ENCODE measurements at regions not wholly inside any gene's neighbourhood (a gene's known extent, or its start where the extent isn't known, plus 50 kb on each side); places are given as distances from the start of the nearest gene placed in this dataset.

GRCh38 chr11:121793291-121793690 lies 322.7 kb downstream of the BLID start:
- Histone ChIP-seq H3K36me3 (no peaks in the 10 kb centered on the region), H3K27me3 (replicated peaks) (no peaks in the 10 kb centered on the region), H3K9me3 (replicated peaks) (no peaks in the 10 kb centered on the region), H3K4me1 (replicated peaks) (no peaks in the 10 kb centered on the region), H3K4me3 (no peak overlapping the region), H3K27ac (no peak overlapping the region)
- no peak for DNase-seq (ENCODE audit: low read depth in 1 of 2, low spot score in 2 of 2)

- H3K36me3 ChIP-seq = no peaks in the 10 kb centered on the region
- no peaks in the 10 kb centered on the region for H3K27me3 ChIP-seq (replicated peaks)
- no peaks in the 10 kb centered on the region for H3K4me1 ChIP-seq (replicated peaks)
- no peak overlapping the region for H3K27ac ChIP-seq
- H3K9me3 ChIP-seq (replicated peaks) = no peaks in the 10 kb centered on the region
- no peak for DNase-seq (ENCODE audit: low read depth in 1 of 2, low spot score in 2 of 2)
- no peak overlapping the region for H3K4me3 ChIP-seq
These were observed 323.8 kb downstream of the BLID start for GRCh38 chr11:121792185-121792584.

GRCh38 chr11:121790430-121790829 lies 325.6 kb downstream of the BLID start:
- H3K4me3 ChIP-seq = no peak overlapping the region

GRCh38 chr11:121780971-121781370 lies 328.2 kb upstream of the SORL1-AS1 start:
- Histone ChIP-seq H3K36me3 (no peaks in the 10 kb centered on the region), H3K4me1 (replicated peaks) (no peaks in the 10 kb centered on the region)

More at GRCh38 chr11:121790430-121790829, 325.6 kb downstream of the BLID start:
- Histone ChIP-seq H3K9me3 (replicated peaks) (no peaks in the 10 kb centered on the region), H3K36me3 (no peaks in the 10 kb centered on the region), H3K27me3 (replicated peaks) (no peaks in the 10 kb centered on the region), H3K4me1 (replicated peaks) (no peaks in the 10 kb centered on the region), H3K27ac (no peak overlapping the region)
- no peak for DNase-seq (ENCODE audit: low read depth in 1 of 2, low spot score in 2 of 2)

GRCh38 chr11:121777056-121777455 lies 324.3 kb upstream of the SORL1-AS1 start:
- H3K27ac ChIP-seq = no peak overlapping the region

More at GRCh38 chr11:121780971-121781370, 328.2 kb upstream of the SORL1-AS1 start:
- Histone ChIP-seq H3K27ac (no peak overlapping the region), H3K27me3 (replicated peaks) (no peaks in the 10 kb centered on the region), H3K9me3 (replicated peaks) (no peaks in the 10 kb centered on the region), H3K4me3 (no peak overlapping the region)
- no peak for DNase-seq (ENCODE audit: low read depth in 1 of 2, low spot score in 2 of 2)

GRCh38 chr11:121775276-121775675 lies 322.5 kb upstream of the SORL1-AS1 start:
- no peaks in the 10 kb centered on the region for H3K27me3 ChIP-seq (replicated peaks)
- no peaks in the 10 kb centered on the region for H3K4me1 ChIP-seq (replicated peaks)
- no peak for DNase-seq (ENCODE audit: low read depth in 1 of 2, low spot score in 2 of 2)
- H3K36me3 ChIP-seq = no peaks in the 10 kb centered on the region
- H3K27ac ChIP-seq = no peak overlapping the region
- H3K9me3 ChIP-seq (replicated peaks) = no peaks in the 10 kb centered on the region
- H3K4me3 ChIP-seq = no peak overlapping the region

More at GRCh38 chr11:121777056-121777455, 324.3 kb upstream of the SORL1-AS1 start:
- Histone ChIP-seq H3K4me3 (no peak overlapping the region), H3K36me3 (no peaks in the 10 kb centered on the region), H3K9me3 (replicated peaks) (no peaks in the 10 kb centered on the region), H3K4me1 (replicated peaks) (no peaks in the 10 kb centered on the region), H3K27me3 (replicated peaks) (no peaks in the 10 kb centered on the region)
- no peak for DNase-seq (ENCODE audit: low read depth in 1 of 2, low spot score in 2 of 2)

GRCh38 chr11:121773076-121773475 lies 320.3 kb upstream of the SORL1-AS1 start:
- no peak overlapping the region for H3K27ac ChIP-seq
- H3K36me3 ChIP-seq = no peaks in the 10 kb centered on the region
- H3K4me1 ChIP-seq (replicated peaks) = no peaks in the 10 kb centered on the region
- no peak overlapping the region for H3K4me3 ChIP-seq
- no peak for DNase-seq (ENCODE audit: low read depth in 1 of 2, low spot score in 2 of 2)
- no peaks in the 10 kb centered on the region for H3K9me3 ChIP-seq (replicated peaks)
- no peaks in the 10 kb centered on the region for H3K27me3 ChIP-seq (replicated peaks)

- Histone ChIP-seq H3K36me3 (no peaks in the 10 kb centered on the region), H3K27ac (no peak overlapping the region), H3K4me3 (no peak overlapping the region), H3K27me3 (replicated peaks) (no peaks in the 10 kb centered on the region), H3K9me3 (replicated peaks) (no peaks in the 10 kb centered on the region), H3K4me1 (replicated peaks) (no peaks in the 10 kb centered on the region)
- DNase-seq (ENCODE audit: low read depth in 1 of 2, low spot score in 2 of 2) = no peak
These were observed 318.3 kb upstream of the SORL1-AS1 start for GRCh38 chr11:121770939-121771595.

GRCh38 chr11:121769191-121769590 lies 316.4 kb upstream of the SORL1-AS1 start:
- no peak for DNase-seq (ENCODE audit: low read depth in 1 of 2, low spot score in 2 of 2)
- Histone ChIP-seq H3K9me3 (replicated peaks) (no peaks in the 10 kb centered on the region), H3K27ac (no peak overlapping the region), H3K4me3 (no peak overlapping the region), H3K27me3 (replicated peaks) (no peaks in the 10 kb centered on the region), H3K4me1 (replicated peaks) (no peaks in the 10 kb centered on the region), H3K36me3 (no peaks in the 10 kb centered on the region)

- no peaks in the 10 kb centered on the region for H3K4me1 ChIP-seq (replicated peaks)
- DNase-seq (ENCODE audit: low read depth in 1 of 2, low spot score in 2 of 2) = no peak
- H3K36me3 ChIP-seq = no peaks in the 10 kb centered on the region
- no peaks in the 10 kb centered on the region for H3K9me3 ChIP-seq (replicated peaks)
- H3K4me3 ChIP-seq = no peak overlapping the region
- H3K27ac ChIP-seq = no peak overlapping the region
- no peaks in the 10 kb centered on the region for H3K27me3 ChIP-seq (replicated peaks)
These were observed 314.7 kb upstream of the SORL1-AS1 start for GRCh38 chr11:121767433-121767832.

- DNase-seq (ENCODE audit: low read depth in 1 of 2, low spot score in 2 of 2) = no peak
- H3K36me3 ChIP-seq = no peaks in the 10 kb centered on the region
- H3K9me3 ChIP-seq (replicated peaks) = no peaks in the 10 kb centered on the region
- no peaks in the 10 kb centered on the region for H3K27me3 ChIP-seq (replicated peaks)
- no peak overlapping the region for H3K4me3 ChIP-seq
- no peak overlapping the region for H3K27ac ChIP-seq
- no peaks in the 10 kb centered on the region for H3K4me1 ChIP-seq (replicated peaks)
These were observed 314.2 kb upstream of the SORL1-AS1 start for GRCh38 chr11:121766991-121767390.

GRCh38 chr11:121766166-121766565 lies 313.4 kb upstream of the SORL1-AS1 start:
- no peaks in the 10 kb centered on the region for H3K4me1 ChIP-seq (replicated peaks)
- no peaks in the 10 kb centered on the region for H3K9me3 ChIP-seq (replicated peaks)
- no peaks in the 10 kb centered on the region for H3K27me3 ChIP-seq (replicated peaks)
- no peak for DNase-seq (ENCODE audit: low read depth in 1 of 2, low spot score in 2 of 2)
- H3K4me3 ChIP-seq = no peak overlapping the region
- H3K27ac ChIP-seq = no peak overlapping the region
- no peaks in the 10 kb centered on the region for H3K36me3 ChIP-seq

- Histone ChIP-seq H3K4me1 (replicated peaks) (no peaks in the 10 kb centered on the region), H3K27ac (no peak overlapping the region), H3K4me3 (no peak overlapping the region), H3K9me3 (replicated peaks) (no peaks in the 10 kb centered on the region), H3K27me3 (replicated peaks) (no peaks in the 10 kb centered on the region), H3K36me3 (no peaks in the 10 kb centered on the region)
- no peak for DNase-seq (ENCODE audit: low read depth in 1 of 2, low spot score in 2 of 2)
These were observed 310.8 kb upstream of the SORL1-AS1 start for GRCh38 chr11:121763526-121763925.

- Histone ChIP-seq H3K27ac (no peak overlapping the region), H3K36me3 (no peaks in the 10 kb centered on the region), H3K9me3 (replicated peaks) (no peaks in the 10 kb centered on the region), H3K4me3 (no peak overlapping the region), H3K4me1 (replicated peaks) (no peaks in the 10 kb centered on the region), H3K27me3 (replicated peaks) (no peaks in the 10 kb centered on the region)
- no peak for DNase-seq (ENCODE audit: low read depth in 1 of 2, low spot score in 2 of 2)
These were observed 310.1 kb upstream of the SORL1-AS1 start for GRCh38 chr11:121762820-121763219.

GRCh38 chr11:121761186-121761585 lies 308.4 kb upstream of the SORL1-AS1 start:
- no peaks in the 10 kb centered on the region for H3K9me3 ChIP-seq (replicated peaks)
- DNase-seq (ENCODE audit: low read depth in 1 of 2, low spot score in 2 of 2) = no peak
- no peaks in the 10 kb centered on the region for H3K4me1 ChIP-seq (replicated peaks)
- no peak overlapping the region for H3K4me3 ChIP-seq
- H3K36me3 ChIP-seq = no peaks in the 10 kb centered on the region
- H3K27me3 ChIP-seq (replicated peaks) = no peaks in the 10 kb centered on the region
- H3K27ac ChIP-seq = no peak overlapping the region

Data from SJSA1 (cell line).